ENCODE measurements at regions not wholly inside any gene's neighbourhood (a gene's known extent, or its start where the extent isn't known, plus 50 kb on each side); places are given as distances from the start of the nearest gene placed in this dataset.

GRCh38 chr10:1858547-1858946 lies 121.2 kb upstream of the ADARB2 start:
- no peak overlapping the region for H2AFZ ChIP-seq (ENCODE audit: low read length)
- H2BK120ac ChIP-seq (ENCODE audit: low read depth, low read length), result no peak overlapping the region
- no CpG with 5 or more reads among the region's 7 CpGs for WGBS, 2 donors (ENCODE audit: extremely low coverage in 2 of 2, insufficient read length in 2 of 2, insufficient replicate concordance in 1 of 2)
- no peak overlapping the region for H3K27ac ChIP-seq (replicated peaks; ENCODE audit: low read length)
- H3K18ac ChIP-seq (ENCODE audit: low read length), result no peak overlapping the region
- H3K9ac ChIP-seq (ENCODE audit: low read depth, low read length, poor library complexity), result no peak overlapping the region
- no peak overlapping the region for H3K4me2 ChIP-seq (ENCODE audit: insufficient read depth, low read length, poor library complexity, severe bottlenecking)
- H3K14ac ChIP-seq (ENCODE audit: low read length), result no peak overlapping the region
- no peak overlapping the region for H3K4ac ChIP-seq (ENCODE audit: low read length)
- no peak overlapping the region for H4K8ac ChIP-seq (ENCODE audit: low read depth, low read length)
- no peaks in the 10 kb centered on the region for H3K36me3 ChIP-seq (replicated peaks in 1 of 2; ENCODE audit: control insufficient read depth in 2 of 2, insufficient read depth in 2 of 2, low read length in 2 of 2)
- no peak overlapping the region for H2BK5ac ChIP-seq (ENCODE audit: low read length)
- H3K4me3 ChIP-seq (ENCODE audit: low read length in 2 of 2), result no peak overlapping the region
- no peaks in the 10 kb centered on the region for H3K4me1 ChIP-seq (ENCODE audit: control insufficient read depth in 2 of 2, insufficient read depth in 1 of 2, low read depth in 1 of 2, low read length in 2 of 2)
- no peaks in the 10 kb centered on the region for H3K9me3 ChIP-seq (replicated peaks in 1 of 2; ENCODE audit: control insufficient read depth in 2 of 2, insufficient read depth in 1 of 2, low read depth in 1 of 2, low read length in 2 of 2)
- H2BK12ac ChIP-seq (ENCODE audit: low read length), result no peak overlapping the region
- H2AK5ac ChIP-seq (ENCODE audit: low read depth, low read length), result no peak overlapping the region
- no peak for DNase-seq (ENCODE audit: low spot score)
- H2BK15ac ChIP-seq (ENCODE audit: low read length), result no peak overlapping the region
- no peak overlapping the region for H4K91ac ChIP-seq (ENCODE audit: low read depth, low read length, poor library complexity)
- H3K27me3 ChIP-seq (ENCODE audit: control insufficient read depth in 3 of 3, insufficient read depth in 3 of 3, low read depth in 1 of 3, low read length in 3 of 3), result no peaks in the 10 kb centered on the region
- H3K23ac ChIP-seq (ENCODE audit: low read depth, low read length, poor library complexity), result no peak overlapping the region
- H3K79me1 ChIP-seq (ENCODE audit: low read depth, low read length), result no peaks in the 10 kb centered on the region

DNA sequence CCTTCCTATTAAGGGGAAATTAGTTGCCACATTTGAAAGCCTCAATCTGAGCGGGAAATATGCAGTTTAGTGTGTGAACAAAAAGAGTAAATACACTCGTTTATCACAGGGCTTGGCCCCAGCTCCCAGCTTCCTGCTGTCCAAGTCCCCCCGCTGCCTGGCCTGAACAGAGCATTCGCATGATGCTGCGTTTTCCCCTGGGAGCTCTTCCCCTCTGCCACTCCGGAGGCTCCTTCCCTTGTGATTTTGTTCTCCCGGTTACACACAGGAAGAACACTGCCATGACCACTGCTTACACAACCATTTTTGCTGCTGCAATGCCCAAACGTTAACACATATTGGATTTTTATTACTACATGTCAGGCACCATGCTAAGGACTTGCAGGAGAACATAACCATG lies 120.7 kb upstream of the ADARB2 start:
- Histone ChIP-seq H3K27ac (replicated peaks; ENCODE audit: low read length) (no peak overlapping the region), H3K9ac (ENCODE audit: low read depth, low read length, poor library complexity) (no peak overlapping the region), H2AK5ac (ENCODE audit: low read depth, low read length) (no peak overlapping the region), H3K4me3 (ENCODE audit: low read length in 2 of 2) (no peak overlapping the region), H3K27me3 (ENCODE audit: control insufficient read depth in 3 of 3, insufficient read depth in 3 of 3, low read depth in 1 of 3, low read length in 3 of 3) (no peaks in the 10 kb centered on the region), H3K9me3 (replicated peaks in 1 of 2; ENCODE audit: control insufficient read depth in 2 of 2, insufficient read depth in 1 of 2, low read depth in 1 of 2, low read length in 2 of 2) (no peaks in the 10 kb centered on the region), H3K36me3 (replicated peaks in 1 of 2; ENCODE audit: control insufficient read depth in 2 of 2, insufficient read depth in 2 of 2, low read length in 2 of 2) (no peaks in the 10 kb centered on the region), H2BK5ac (ENCODE audit: low read length) (no peak overlapping the region), H3K79me1 (ENCODE audit: low read depth, low read length) (no peaks in the 10 kb centered on the region), H3K14ac (ENCODE audit: low read length) (no peak overlapping the region), H3K18ac (ENCODE audit: low read length) (no peak overlapping the region), H3K4me1 (ENCODE audit: control insufficient read depth in 2 of 2, insufficient read depth in 1 of 2, low read depth in 1 of 2, low read length in 2 of 2) (no peaks in the 10 kb centered on the region), H3K4ac (ENCODE audit: low read length) (no peak overlapping the region), H4K91ac (ENCODE audit: low read depth, low read length, poor library complexity) (no peak overlapping the region), H4K8ac (ENCODE audit: low read depth, low read length) (no peak overlapping the region), H2BK15ac (ENCODE audit: low read length) (no peak overlapping the region), H3K4me2 (ENCODE audit: insufficient read depth, low read length, poor library complexity, severe bottlenecking) (no peak overlapping the region), H2BK120ac (ENCODE audit: low read depth, low read length) (no peak overlapping the region), H2BK12ac (ENCODE audit: low read length) (no peak overlapping the region), H2AFZ (ENCODE audit: low read length) (no peak overlapping the region), H3K23ac (ENCODE audit: low read depth, low read length, poor library complexity) (no peak overlapping the region)
- no peak for DNase-seq (ENCODE audit: low spot score)
- WGBS, 2 donors (ENCODE audit: extremely low coverage in 2 of 2, insufficient read length in 2 of 2, insufficient replicate concordance in 1 of 2), result no CpG with 5 or more reads among the region's 8 CpGs

- no peak overlapping the region for H3K4me2 ChIP-seq (ENCODE audit: insufficient read depth, low read length, poor library complexity, severe bottlenecking)
- no peak overlapping the region for H3K18ac ChIP-seq (ENCODE audit: low read length)
- H3K27ac ChIP-seq (replicated peaks; ENCODE audit: low read length), result no peak overlapping the region
- H2BK5ac ChIP-seq (ENCODE audit: low read length), result no peak overlapping the region
- H2BK120ac ChIP-seq (ENCODE audit: low read depth, low read length), result no peak overlapping the region
- H3K9me3 ChIP-seq (replicated peaks in 1 of 2; ENCODE audit: control insufficient read depth in 2 of 2, insufficient read depth in 1 of 2, low read depth in 1 of 2, low read length in 2 of 2), result no peaks in the 10 kb centered on the region
- H3K36me3 ChIP-seq (replicated peaks in 1 of 2; ENCODE audit: control insufficient read depth in 2 of 2, insufficient read depth in 2 of 2, low read length in 2 of 2), result no peaks in the 10 kb centered on the region
- no peak overlapping the region for H2AFZ ChIP-seq (ENCODE audit: low read length)
- H3K79me1 ChIP-seq (ENCODE audit: low read depth, low read length), result no peaks in the 10 kb centered on the region
- H4K8ac ChIP-seq (ENCODE audit: low read depth, low read length), result no peak overlapping the region
- no peak overlapping the region for H3K4ac ChIP-seq (ENCODE audit: low read length)
- H3K27me3 ChIP-seq (ENCODE audit: control insufficient read depth in 3 of 3, insufficient read depth in 3 of 3, low read depth in 1 of 3, low read length in 3 of 3), result no peaks in the 10 kb centered on the region
- no peaks in the 10 kb centered on the region for H3K4me1 ChIP-seq (ENCODE audit: control insufficient read depth in 2 of 2, insufficient read depth in 1 of 2, low read depth in 1 of 2, low read length in 2 of 2)
- no peak overlapping the region for H3K4me3 ChIP-seq (ENCODE audit: low read length in 2 of 2)
- H2AK5ac ChIP-seq (ENCODE audit: low read depth, low read length), result no peak overlapping the region
- H3K14ac ChIP-seq (ENCODE audit: low read length), result no peak overlapping the region
- no peak overlapping the region for H2BK12ac ChIP-seq (ENCODE audit: low read length)
- H4K91ac ChIP-seq (ENCODE audit: low read depth, low read length, poor library complexity), result no peak overlapping the region
- H3K23ac ChIP-seq (ENCODE audit: low read depth, low read length, poor library complexity), result no peak overlapping the region
- H3K9ac ChIP-seq (ENCODE audit: low read depth, low read length, poor library complexity), result no peak overlapping the region
- no peak overlapping the region for H2BK15ac ChIP-seq (ENCODE audit: low read length)
- no peak for DNase-seq (ENCODE audit: low spot score)
- no CpG with 5 or more reads among the region's 8 CpGs for whole genome bisulfite sequencing, 2 donors (ENCODE audit: extremely low coverage in 2 of 2, insufficient read length in 2 of 2, insufficient replicate concordance in 1 of 2)
Measured at GRCh38 chr10:1855911-1856310, 118.6 kb upstream of the ADARB2 start.

DNA sequence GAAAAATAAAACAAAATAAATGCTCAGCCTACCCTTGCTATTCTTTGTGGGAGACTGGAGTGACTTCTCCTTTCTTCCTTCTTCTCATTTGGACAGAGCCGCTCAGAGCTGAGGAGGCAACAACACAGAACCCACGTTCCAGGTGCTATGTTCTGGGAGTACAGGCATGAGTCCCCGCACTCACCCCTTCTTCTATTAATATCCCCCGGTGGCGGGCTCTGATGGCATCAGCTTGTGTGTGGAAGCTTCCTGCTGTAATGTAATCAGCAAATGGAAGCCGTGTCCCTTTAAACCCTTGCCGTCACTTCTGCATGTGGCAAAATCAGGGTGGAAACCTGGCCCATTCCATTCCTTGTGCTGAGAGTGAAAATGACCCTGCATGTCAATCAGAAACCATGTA lies 116.9 kb upstream of the ADARB2 start:
- H2AK5ac ChIP-seq (ENCODE audit: low read depth, low read length), result no peak overlapping the region
- DNase-seq (ENCODE audit: low spot score), result no peak
- H3K36me3 ChIP-seq (replicated peaks in 1 of 2; ENCODE audit: control insufficient read depth in 2 of 2, insufficient read depth in 2 of 2, low read length in 2 of 2), result no peaks in the 10 kb centered on the region
- H3K4me1 ChIP-seq (ENCODE audit: control insufficient read depth in 2 of 2, insufficient read depth in 1 of 2, low read depth in 1 of 2, low read length in 2 of 2), result no peaks in the 10 kb centered on the region
- H4K91ac ChIP-seq (ENCODE audit: low read depth, low read length, poor library complexity), result no peak overlapping the region
- H3K27me3 ChIP-seq (ENCODE audit: control insufficient read depth in 3 of 3, insufficient read depth in 3 of 3, low read depth in 1 of 3, low read length in 3 of 3), result no peaks in the 10 kb centered on the region
- H2BK12ac ChIP-seq (ENCODE audit: low read length), result no peak overlapping the region
- H3K4ac ChIP-seq (ENCODE audit: low read length), result no peak overlapping the region
- no peaks in the 10 kb centered on the region for H3K9me3 ChIP-seq (replicated peaks in 1 of 2; ENCODE audit: control insufficient read depth in 2 of 2, insufficient read depth in 1 of 2, low read depth in 1 of 2, low read length in 2 of 2)
- H4K8ac ChIP-seq (ENCODE audit: low read depth, low read length), result no peak overlapping the region
- no peak overlapping the region for H3K14ac ChIP-seq (ENCODE audit: low read length)
- no peak overlapping the region for H3K4me3 ChIP-seq (ENCODE audit: low read length in 2 of 2)
- no peak overlapping the region for H2AFZ ChIP-seq (ENCODE audit: low read length)
- H3K9ac ChIP-seq (ENCODE audit: low read depth, low read length, poor library complexity), result no peak overlapping the region
- H3K23ac ChIP-seq (ENCODE audit: low read depth, low read length, poor library complexity), result no peak overlapping the region
- no peaks in the 10 kb centered on the region for H3K79me1 ChIP-seq (ENCODE audit: low read depth, low read length)
- no peak overlapping the region for H3K18ac ChIP-seq (ENCODE audit: low read length)
- no peak overlapping the region for H2BK5ac ChIP-seq (ENCODE audit: low read length)
- no peak overlapping the region for H3K4me2 ChIP-seq (ENCODE audit: insufficient read depth, low read length, poor library complexity, severe bottlenecking)
- H2BK120ac ChIP-seq (ENCODE audit: low read depth, low read length), result no peak overlapping the region
- H2BK15ac ChIP-seq (ENCODE audit: low read length), result no peak overlapping the region
- no CpG with 5 or more reads among the region's 7 CpGs for WGBS, 2 donors (ENCODE audit: extremely low coverage in 2 of 2, insufficient read length in 2 of 2, insufficient replicate concordance in 1 of 2)
- no peak overlapping the region for H3K27ac ChIP-seq (replicated peaks; ENCODE audit: low read length)
